22Rv1 (cell line): ENCODE measurements at regions not wholly inside any gene's neighbourhood (a gene's known extent, or its start where the extent isn't known, plus 50 kb on each side); places are given as distances from the start of the nearest gene placed in this dataset.

Source experiments
- ZFX ChIP-seq: fragments of 450-650 bp; IDR thresholded peaks from 2 replicates; pipeline ENCODE4 v1.6.1; 2017; ENCODE audit warnings: antibody characterized with exemption, borderline replicate concordance
- TF ChIP-seq, protein P1 (sequence below): fragments of 450-650 bp; IDR thresholded peaks from 2 replicates; pipeline ENCODE4 v1.5.1; 2017; ENCODE audit warnings: mild to moderate bottlenecking

GRCh38 chr6:132072831-132073230, 121.7 kb upstream of the CCN2 start:
- TF ChIP-seq, protein P1, sequence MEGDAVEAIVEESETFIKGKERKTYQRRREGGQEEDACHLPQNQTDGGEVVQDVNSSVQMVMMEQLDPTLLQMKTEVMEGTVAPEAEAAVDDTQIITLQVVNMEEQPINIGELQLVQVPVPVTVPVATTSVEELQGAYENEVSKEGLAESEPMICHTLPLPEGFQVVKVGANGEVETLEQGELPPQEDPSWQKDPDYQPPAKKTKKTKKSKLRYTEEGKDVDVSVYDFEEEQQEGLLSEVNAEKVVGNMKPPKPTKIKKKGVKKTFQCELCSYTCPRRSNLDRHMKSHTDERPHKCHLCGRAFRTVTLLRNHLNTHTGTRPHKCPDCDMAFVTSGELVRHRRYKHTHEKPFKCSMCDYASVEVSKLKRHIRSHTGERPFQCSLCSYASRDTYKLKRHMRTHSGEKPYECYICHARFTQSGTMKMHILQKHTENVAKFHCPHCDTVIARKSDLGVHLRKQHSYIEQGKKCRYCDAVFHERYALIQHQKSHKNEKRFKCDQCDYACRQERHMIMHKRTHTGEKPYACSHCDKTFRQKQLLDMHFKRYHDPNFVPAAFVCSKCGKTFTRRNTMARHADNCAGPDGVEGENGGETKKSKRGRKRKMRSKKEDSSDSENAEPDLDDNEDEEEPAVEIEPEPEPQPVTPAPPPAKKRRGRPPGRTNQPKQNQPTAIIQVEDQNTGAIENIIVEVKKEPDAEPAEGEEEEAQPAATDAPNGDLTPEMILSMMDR = no peak
- TF ChIP-seq ZFX = no peak
